ENCODE measurements at regions not wholly inside any gene's neighbourhood (a gene's known extent, or its start where the extent isn't known, plus 50 kb on each side); places are given as distances from the start of the nearest gene placed in this dataset.

GRCh38 chr12:125469683-125470082, 404.4 kb downstream of the AACS start:
- in situ Hi-C loops (cut with MboI; ENCODE audit: low pct_unique_long_range_greater_than_20kb, low sequenced_read_pairs, unreplicated experiment): no loop called here
- DNase-seq (ENCODE audit: low spot score): no peak
- TF ChIP-seq, protein P1, sequence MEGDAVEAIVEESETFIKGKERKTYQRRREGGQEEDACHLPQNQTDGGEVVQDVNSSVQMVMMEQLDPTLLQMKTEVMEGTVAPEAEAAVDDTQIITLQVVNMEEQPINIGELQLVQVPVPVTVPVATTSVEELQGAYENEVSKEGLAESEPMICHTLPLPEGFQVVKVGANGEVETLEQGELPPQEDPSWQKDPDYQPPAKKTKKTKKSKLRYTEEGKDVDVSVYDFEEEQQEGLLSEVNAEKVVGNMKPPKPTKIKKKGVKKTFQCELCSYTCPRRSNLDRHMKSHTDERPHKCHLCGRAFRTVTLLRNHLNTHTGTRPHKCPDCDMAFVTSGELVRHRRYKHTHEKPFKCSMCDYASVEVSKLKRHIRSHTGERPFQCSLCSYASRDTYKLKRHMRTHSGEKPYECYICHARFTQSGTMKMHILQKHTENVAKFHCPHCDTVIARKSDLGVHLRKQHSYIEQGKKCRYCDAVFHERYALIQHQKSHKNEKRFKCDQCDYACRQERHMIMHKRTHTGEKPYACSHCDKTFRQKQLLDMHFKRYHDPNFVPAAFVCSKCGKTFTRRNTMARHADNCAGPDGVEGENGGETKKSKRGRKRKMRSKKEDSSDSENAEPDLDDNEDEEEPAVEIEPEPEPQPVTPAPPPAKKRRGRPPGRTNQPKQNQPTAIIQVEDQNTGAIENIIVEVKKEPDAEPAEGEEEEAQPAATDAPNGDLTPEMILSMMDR (IDR thresholded peaks at IDR 0.05; ENCODE audit: extremely low read depth, insufficient read depth, missing control alignments): no peak

DNA sequence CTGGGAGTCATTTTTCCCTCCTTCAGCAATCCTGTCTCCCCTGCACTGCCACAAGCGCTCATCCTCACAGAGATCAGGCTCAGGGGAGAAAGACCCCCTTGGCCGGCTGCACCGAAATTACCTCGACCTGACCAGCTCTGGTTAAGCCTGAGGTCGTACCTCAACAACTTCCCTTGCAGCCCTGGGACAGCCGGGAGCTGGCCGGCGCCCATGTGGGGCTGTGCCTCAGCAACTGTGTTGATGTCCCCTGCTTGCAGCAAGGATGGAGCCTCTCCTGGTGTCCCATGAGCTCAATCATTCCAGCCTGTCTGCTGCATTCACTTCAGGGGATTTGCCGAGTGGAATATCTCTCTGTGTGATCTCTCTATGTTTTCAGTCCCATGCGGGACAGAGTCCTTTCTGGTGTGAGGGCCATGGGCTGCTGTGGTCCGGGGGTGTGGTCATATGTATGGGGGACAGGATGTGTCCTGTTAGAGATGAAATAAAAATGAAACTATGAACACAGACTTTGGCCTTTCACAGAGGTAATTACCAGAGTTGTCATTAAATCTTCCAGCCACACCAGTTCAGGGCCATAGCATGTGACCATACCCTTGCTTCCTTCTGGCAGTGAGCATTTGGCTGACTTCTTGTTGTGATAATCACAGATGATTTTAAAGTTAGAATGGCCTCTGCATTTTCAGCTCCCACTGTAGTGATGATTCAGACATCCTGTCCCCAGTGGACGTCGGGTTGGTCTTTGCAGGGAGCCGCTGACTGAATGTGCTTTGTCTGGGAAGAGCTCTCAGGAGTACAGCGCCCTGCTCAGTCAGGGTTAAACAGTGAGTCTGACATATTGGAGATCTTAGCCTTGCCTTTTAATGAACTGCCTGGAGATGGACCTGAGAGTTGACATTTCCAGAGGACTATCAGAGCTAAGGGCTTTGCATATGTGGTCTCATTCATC, 405.9 kb downstream of the AACS start:
- TF ChIP-seq, protein P1 (IDR thresholded peaks at IDR 0.05; ENCODE audit: extremely low read depth, insufficient read depth, missing control alignments): no peak
- in situ Hi-C loops (cut with MboI; ENCODE audit: low pct_unique_long_range_greater_than_20kb, low sequenced_read_pairs, unreplicated experiment): no loop called here
- peak; percentile 45 for DNase-seq (ENCODE audit: low spot score)

- no peak for DNase-seq (ENCODE audit: low spot score)
- TF ChIP-seq, protein P1 (IDR thresholded peaks at IDR 0.05; ENCODE audit: extremely low read depth, insufficient read depth, missing control alignments): no peak
- in situ Hi-C loops (cut with MboI; ENCODE audit: low pct_unique_long_range_greater_than_20kb, low sequenced_read_pairs, unreplicated experiment): no loop called here
Observed at GRCh38 chr12:125473501-125473900, 408.3 kb downstream of the AACS start.

GRCh38 chr12:125487336-125487735, 422.1 kb downstream of the AACS start:
- DNase-seq (ENCODE audit: low spot score): no peak
- TF ChIP-seq, protein P1 (IDR thresholded peaks at IDR 0.05; ENCODE audit: extremely low read depth, insufficient read depth, missing control alignments): no peak
- in situ Hi-C loops (cut with MboI; ENCODE audit: low pct_unique_long_range_greater_than_20kb, low sequenced_read_pairs, unreplicated experiment): no loop called here

- in situ Hi-C loops (cut with MboI; ENCODE audit: low pct_unique_long_range_greater_than_20kb, low sequenced_read_pairs, unreplicated experiment): no loop called here
- TF ChIP-seq, protein P1 (IDR thresholded peaks at IDR 0.05; ENCODE audit: extremely low read depth, insufficient read depth, missing control alignments): no peak
- no peak for DNase-seq (ENCODE audit: low spot score)
Observed at GRCh38 chr12:125491553-125491952, 426.3 kb downstream of the AACS start.

GRCh38 chr12:125492354-125493270, 427.4 kb downstream of the AACS start:
- in situ Hi-C loops (cut with MboI; ENCODE audit: low pct_unique_long_range_greater_than_20kb, low sequenced_read_pairs, unreplicated experiment): no loop called here
- TF ChIP-seq, protein P1 (IDR thresholded peaks at IDR 0.05; ENCODE audit: extremely low read depth, insufficient read depth, missing control alignments): no peak
- no peak for DNase-seq (ENCODE audit: low spot score)

Data from GM13977 (cell line).